ENCODE measurements at regions not wholly inside any gene's neighbourhood (a gene's known extent, or its start where the extent isn't known, plus 50 kb on each side); places are given as distances from the start of the nearest gene placed in this dataset.

DNA sequence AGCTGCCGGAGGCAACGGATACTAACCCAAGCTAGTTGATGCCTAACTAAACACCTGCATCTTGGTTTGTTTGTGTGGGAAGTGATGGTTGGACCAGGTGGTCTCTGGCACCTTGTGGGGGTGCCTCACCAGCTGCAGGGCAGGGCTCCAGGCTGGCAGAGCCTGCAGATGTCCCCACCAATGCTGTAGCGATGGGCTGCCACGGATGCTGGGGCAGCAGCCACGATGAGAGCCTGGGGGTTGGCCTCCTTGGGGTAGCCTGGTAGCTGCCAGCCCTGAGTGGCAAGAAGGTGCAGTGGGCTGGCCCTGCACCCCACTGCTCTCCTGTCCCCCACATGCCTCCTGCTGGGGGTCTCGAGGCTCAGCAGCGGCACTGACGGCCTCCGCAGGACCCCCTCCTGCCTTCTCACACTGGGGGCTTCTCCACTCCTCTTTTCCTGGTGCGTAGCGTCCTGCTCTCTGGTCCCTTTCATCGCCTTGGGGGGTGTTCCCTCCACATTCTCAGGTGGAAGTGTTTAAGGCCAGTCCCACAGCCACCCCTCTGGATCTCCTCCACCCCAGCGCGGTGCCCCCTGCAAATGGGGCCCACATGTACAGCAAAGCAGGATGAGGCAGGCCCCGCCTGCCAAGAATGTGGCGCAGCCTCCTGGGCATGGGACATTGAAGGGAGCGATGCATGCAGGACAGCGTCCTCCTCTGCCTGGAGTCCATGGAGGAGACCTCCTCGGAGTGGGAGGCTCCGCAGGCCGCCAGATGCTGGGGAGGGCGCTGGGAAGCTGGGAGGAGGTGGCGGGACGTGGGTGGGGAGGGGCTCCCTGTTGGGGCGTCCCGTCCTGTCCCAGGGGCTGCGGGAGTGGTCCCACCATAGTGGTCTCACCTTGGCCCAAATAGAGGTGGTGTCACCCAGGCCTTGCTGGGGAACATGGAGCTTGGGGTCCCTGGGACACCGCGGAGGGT is 173.1 kb downstream of the ASB1 start:
- H3K27ac ChIP-seq, result no peak overlapping the region
- H4K20me1 ChIP-seq (ENCODE audit: insufficient read depth), result no peaks in the 10 kb centered on the region
- in situ Hi-C loops (cut with MboI), result no loop called here
- H3K9ac ChIP-seq, result no peak overlapping the region
- no peaks in the 10 kb centered on the region for H3K36me3 ChIP-seq (ENCODE audit: low read depth)
- H3K27me3 ChIP-seq (replicated peaks; ENCODE audit: insufficient read depth), result no peaks in the 10 kb centered on the region
- no peak overlapping the region for H3K4me3 ChIP-seq
- no peak for DNase-seq
- H3K9me3 ChIP-seq (ENCODE audit: low read depth), result no peaks in the 10 kb centered on the region
- WGBS, 2 experiments (ENCODE audit: low coverage in 1 of 2, low lambda C conversion rate in 2 of 2, missing lambda C conversion rate in 2 of 2), result 94 to 95% methylated on average over 24 to 29 of the region's 29 CpGs
- peaks cover 39% of the 10 kb centered on the region for H3K4me1 ChIP-seq (ENCODE audit: insufficient read depth)
- TF ChIP-seq EZH2 (IDR thresholded peaks at IDR 0.05; ENCODE audit: insufficient read depth, poor library complexity, severe bottlenecking) (no peak), EZH2phosphoT487 (IDR thresholded peaks at IDR 0.05; ENCODE audit: insufficient read depth, low read depth) (no peak)
- no peaks in the 10 kb centered on the region for H3K9me2 ChIP-seq (ENCODE audit: insufficient read depth)
- peaks cover 28% of the 10 kb centered on the region for H3F3A ChIP-seq (ENCODE audit: insufficient read depth)
- no peak overlapping the region for H2AFZ ChIP-seq
- no peak overlapping the region for H3K4me2 ChIP-seq (ENCODE audit: unreplicated experiment)
- H3K79me2 ChIP-seq (ENCODE audit: insufficient read depth), result no peaks in the 10 kb centered on the region

DNA sequence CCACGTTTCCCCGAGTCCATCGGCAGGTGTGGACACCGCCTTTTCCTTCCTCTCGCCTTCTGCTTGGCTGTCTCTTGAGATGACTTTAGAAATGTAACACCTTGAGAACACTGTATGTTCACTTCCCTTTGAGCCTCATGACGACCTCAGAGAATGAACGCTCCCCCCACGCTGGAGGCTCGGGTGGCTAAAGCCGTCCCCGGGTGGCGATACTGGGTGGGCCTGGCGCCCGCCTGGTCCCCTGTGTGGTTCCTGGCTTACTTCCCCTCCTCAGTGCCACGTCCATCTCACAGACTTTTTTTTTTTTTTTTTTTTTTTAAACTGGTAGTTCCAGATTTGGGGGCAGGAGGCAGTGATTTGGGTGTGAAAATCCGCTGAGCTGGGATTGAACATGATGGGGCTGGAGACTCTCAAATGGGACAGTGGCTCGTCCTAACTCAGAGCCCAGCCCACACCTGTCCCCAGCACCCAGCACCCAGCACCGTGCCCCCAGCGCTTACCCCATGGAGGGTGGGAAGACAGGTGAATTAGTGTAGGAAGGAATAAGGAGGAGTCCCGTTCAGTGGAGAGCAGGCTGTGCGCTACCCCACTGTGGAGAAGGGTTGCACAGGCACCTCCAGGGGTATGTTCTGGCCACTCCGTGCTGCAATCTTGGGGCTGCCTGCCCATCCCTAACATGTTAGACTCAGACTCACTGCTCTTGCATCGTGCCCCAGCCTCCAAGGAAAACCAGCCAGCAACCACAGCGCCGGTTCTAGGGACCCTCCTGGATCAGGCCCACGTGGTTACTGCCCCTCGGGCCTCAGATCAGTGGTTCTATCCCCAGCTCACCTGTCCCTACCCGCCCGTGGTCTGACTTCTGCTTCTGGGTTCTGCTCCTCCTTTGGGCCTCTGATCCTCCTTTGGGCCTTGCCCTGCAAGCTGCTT is 174.0 kb downstream of the ASB1 start:
- Histone ChIP-seq H2AFZ (0 out of 2 replicates have a peak overlapping the region, but pooled peaks have one; percentile 8), H3K4me1 (ENCODE audit: insufficient read depth) (peaks cover 39% of the 10 kb centered on the region), H3K9ac (peak overlapping the region; percentile 35; the same call in 1 of the 2 replicates), H3K79me2 (ENCODE audit: insufficient read depth) (no peaks in the 10 kb centered on the region), H3K9me2 (ENCODE audit: insufficient read depth) (no peaks in the 10 kb centered on the region), H3F3A (ENCODE audit: insufficient read depth) (peaks cover 28% of the 10 kb centered on the region), H3K36me3 (ENCODE audit: low read depth) (no peaks in the 10 kb centered on the region), H3K4me3 (no peak overlapping the region), H3K27me3 (replicated peaks; ENCODE audit: insufficient read depth) (no peaks in the 10 kb centered on the region), H3K4me2 (ENCODE audit: unreplicated experiment) (peak overlapping the region; percentile 53), H3K9me3 (ENCODE audit: low read depth) (no peaks in the 10 kb centered on the region), H4K20me1 (ENCODE audit: insufficient read depth) (no peaks in the 10 kb centered on the region), H3K27ac (peak overlapping the region; percentile 59)
- in situ Hi-C loops (cut with MboI), result no loop called here
- peak; percentile 13 for DNase-seq
- TF ChIP-seq EZH2 (IDR thresholded peaks at IDR 0.05; ENCODE audit: insufficient read depth, poor library complexity, severe bottlenecking) (no peak), EZH2phosphoT487 (IDR thresholded peaks at IDR 0.05; ENCODE audit: insufficient read depth, low read depth) (no peak)
- 71 to 74% methylated on average over 27 to 29 of the region's 29 CpGs for WGBS, 2 experiments (ENCODE audit: low coverage in 1 of 2, low lambda C conversion rate in 2 of 2, missing lambda C conversion rate in 2 of 2)

DNA sequence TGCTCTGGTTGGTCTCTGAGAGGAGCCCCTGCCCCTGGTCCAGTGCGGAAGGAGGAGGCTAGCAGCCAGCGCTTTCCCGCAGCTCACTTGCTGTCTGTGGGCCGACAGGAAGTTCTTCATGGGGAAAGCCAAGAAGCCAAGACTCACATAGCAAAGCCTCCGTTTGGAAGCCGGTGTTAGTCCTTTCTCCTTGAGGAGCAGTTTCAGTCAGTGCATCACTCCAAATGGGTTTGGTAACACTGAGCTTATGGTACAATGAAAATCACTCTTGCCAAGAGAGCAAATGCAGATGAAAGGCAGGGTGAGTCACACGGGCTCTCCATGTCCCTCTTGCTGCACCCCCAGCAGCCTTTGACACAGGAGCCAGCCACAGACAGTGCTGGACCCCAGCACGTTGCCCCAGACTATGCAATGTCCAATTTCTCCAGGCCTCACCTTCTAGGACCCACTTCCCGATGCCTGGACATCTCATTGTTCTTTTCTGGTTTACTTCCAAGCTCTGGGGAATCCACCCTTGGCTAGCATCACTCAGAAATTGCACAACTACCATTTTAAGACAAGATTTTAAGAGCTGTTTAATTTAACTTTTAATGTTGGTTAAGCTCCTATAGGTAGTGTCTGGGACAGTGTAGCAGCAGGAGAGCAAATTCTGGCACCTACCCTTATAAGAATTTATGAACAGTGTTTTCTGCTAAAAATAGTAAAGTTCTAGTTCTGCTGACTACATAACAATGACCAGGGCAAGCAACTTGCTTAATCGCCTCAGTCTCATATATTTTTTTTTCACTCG is 174.9 kb downstream of the ASB1 start:
- Histone ChIP-seq H3K9me3 (ENCODE audit: low read depth) (no peaks in the 10 kb centered on the region), H3K4me1 (ENCODE audit: insufficient read depth) (peaks cover 32% of the 10 kb centered on the region), H3K4me3 (no peak overlapping the region), H3K79me2 (ENCODE audit: insufficient read depth) (no peaks in the 10 kb centered on the region), H3K36me3 (ENCODE audit: low read depth) (no peaks in the 10 kb centered on the region), H3K9ac (peak overlapping the region; percentile 35; the same call in 1 of the 2 replicates), H3K9me2 (ENCODE audit: insufficient read depth) (no peaks in the 10 kb centered on the region), H3K4me2 (ENCODE audit: unreplicated experiment) (peak overlapping the region; percentile 53), H2AFZ (0 out of 2 replicates have a peak overlapping the region, but pooled peaks have one; percentile 8), H3K27ac (peak overlapping the region; percentile 59), H3F3A (ENCODE audit: insufficient read depth) (peaks cover 26% of the 10 kb centered on the region), H4K20me1 (ENCODE audit: insufficient read depth) (no peaks in the 10 kb centered on the region), H3K27me3 (replicated peaks; ENCODE audit: insufficient read depth) (no peaks in the 10 kb centered on the region)
- peak; percentile 92 for DNase-seq
- TF ChIP-seq EZH2 (IDR thresholded peaks at IDR 0.05; ENCODE audit: insufficient read depth, poor library complexity, severe bottlenecking) (no peak), EZH2phosphoT487 (IDR thresholded peaks at IDR 0.05; ENCODE audit: insufficient read depth, low read depth) (no peak)
- 3 to 5% methylated on average over 11 of the region's 11 CpGs for WGBS, 2 experiments (ENCODE audit: low coverage in 1 of 2, low lambda C conversion rate in 2 of 2, missing lambda C conversion rate in 2 of 2)
- in situ Hi-C loops (cut with MboI), result no loop called here

Measured in GM23248 (cell line).